ENCODE measurements at regions not wholly inside any gene's neighbourhood (a gene's known extent, or its start where the extent isn't known, plus 50 kb on each side); places are given as distances from the start of the nearest gene placed in this dataset.

DNA sequence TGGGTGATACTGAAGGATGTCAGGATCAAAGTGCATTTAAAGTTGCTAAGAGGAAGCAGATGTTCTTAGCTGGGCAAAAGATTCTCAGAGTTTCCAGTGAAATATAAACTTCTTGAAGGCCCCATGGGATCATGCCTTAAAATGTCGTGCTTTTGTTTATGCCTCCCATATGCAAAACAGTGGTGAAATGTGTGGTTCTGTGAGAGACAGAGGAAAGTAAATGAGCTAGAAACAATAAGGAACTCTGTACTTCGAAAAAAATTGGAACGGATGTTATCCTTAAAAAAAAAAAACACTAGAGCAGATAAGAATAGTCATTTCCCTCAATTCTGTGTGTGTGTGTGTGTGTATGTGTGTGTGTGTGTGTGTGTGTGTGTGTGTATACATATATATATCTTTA lies 497.0 kb upstream of the TBL1XR1 start:
- Histone ChIP-seq H3K27me3 (ENCODE audit: insufficient read depth, low read depth) (no peaks in the 10 kb centered on the region), H3K9me3 (ENCODE audit: insufficient read depth, low read depth) (0 out of 2 replicates have a peak, but pooled peaks cover 7% of the 10 kb centered on the region), H3F3A (ENCODE audit: insufficient read depth, low read depth) (no peaks in the 10 kb centered on the region), H3K4me3 (no peak overlapping the region), H4K20me1 (ENCODE audit: insufficient read depth) (no peaks in the 10 kb centered on the region), H3K79me2 (ENCODE audit: low read depth) (no peaks in the 10 kb centered on the region), H3K9me2 (ENCODE audit: insufficient read depth) (no peaks in the 10 kb centered on the region), H3K4me1 (replicated peaks; ENCODE audit: insufficient read depth) (no peaks in the 10 kb centered on the region), H2AFZ (no peak overlapping the region), H3K4me2 (no peak overlapping the region), H3K27ac (no peak overlapping the region), H3K36me3 (ENCODE audit: low read depth) (no peaks in the 10 kb centered on the region)
- ChIA-PET CTCF (no interaction called here), POLR2A (ENCODE audit: unreplicated experiment) (no interaction called here)
- no peak for TF ChIP-seq EZH2 (IDR thresholded peaks at IDR 0.05; ENCODE audit: low read depth)
- TF ChIP-seq, protein P1, sequence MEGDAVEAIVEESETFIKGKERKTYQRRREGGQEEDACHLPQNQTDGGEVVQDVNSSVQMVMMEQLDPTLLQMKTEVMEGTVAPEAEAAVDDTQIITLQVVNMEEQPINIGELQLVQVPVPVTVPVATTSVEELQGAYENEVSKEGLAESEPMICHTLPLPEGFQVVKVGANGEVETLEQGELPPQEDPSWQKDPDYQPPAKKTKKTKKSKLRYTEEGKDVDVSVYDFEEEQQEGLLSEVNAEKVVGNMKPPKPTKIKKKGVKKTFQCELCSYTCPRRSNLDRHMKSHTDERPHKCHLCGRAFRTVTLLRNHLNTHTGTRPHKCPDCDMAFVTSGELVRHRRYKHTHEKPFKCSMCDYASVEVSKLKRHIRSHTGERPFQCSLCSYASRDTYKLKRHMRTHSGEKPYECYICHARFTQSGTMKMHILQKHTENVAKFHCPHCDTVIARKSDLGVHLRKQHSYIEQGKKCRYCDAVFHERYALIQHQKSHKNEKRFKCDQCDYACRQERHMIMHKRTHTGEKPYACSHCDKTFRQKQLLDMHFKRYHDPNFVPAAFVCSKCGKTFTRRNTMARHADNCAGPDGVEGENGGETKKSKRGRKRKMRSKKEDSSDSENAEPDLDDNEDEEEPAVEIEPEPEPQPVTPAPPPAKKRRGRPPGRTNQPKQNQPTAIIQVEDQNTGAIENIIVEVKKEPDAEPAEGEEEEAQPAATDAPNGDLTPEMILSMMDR (conservative IDR thresholded peaks at IDR 0.05) = no peak
- no peak for DNase-seq
- intact Hi-C loops (cut with micrococcal nuclease; ENCODE audit: unreplicated experiment) = no loop called here
- BruUV-seq (replicated peaks) = no TSS peak

GRCh38 chr3:177694951-177695350 lies 497.7 kb upstream of the TBL1XR1 start:
- POLR2A ChIA-PET (ENCODE audit: unreplicated experiment) = interaction anchor here (0.6 kb wide), 1 partner anchor 16 kb away, joined by 5 read pairs; no protein-coding TSS in a partner anchor
- CTCF ChIA-PET = no interaction called here
- Histone ChIP-seq H3K9me3 (ENCODE audit: insufficient read depth, low read depth) (0 out of 2 replicates have a peak, but pooled peaks cover 7% of the 10 kb centered on the region), H3K79me2 (ENCODE audit: low read depth) (no peaks in the 10 kb centered on the region), H3K4me2 (no peak overlapping the region), H3K4me1 (replicated peaks; ENCODE audit: insufficient read depth) (no peaks in the 10 kb centered on the region), H2AFZ (no peak overlapping the region), H3K9me2 (ENCODE audit: insufficient read depth) (no peaks in the 10 kb centered on the region), H3K4me3 (no peak overlapping the region), H4K20me1 (ENCODE audit: insufficient read depth) (no peaks in the 10 kb centered on the region), H3K27ac (no peak overlapping the region), H3K36me3 (ENCODE audit: low read depth) (no peaks in the 10 kb centered on the region), H3K27me3 (ENCODE audit: insufficient read depth, low read depth) (no peaks in the 10 kb centered on the region), H3F3A (ENCODE audit: insufficient read depth, low read depth) (no peaks in the 10 kb centered on the region)
- no TSS peak for BruUV-seq (replicated peaks)
- DNase-seq = no peak
- no peak for TF ChIP-seq EZH2 (IDR thresholded peaks at IDR 0.05; ENCODE audit: low read depth)
- TF ChIP-seq, protein P1 (conservative IDR thresholded peaks at IDR 0.05) = no peak
- intact Hi-C loops (cut with micrococcal nuclease; ENCODE audit: unreplicated experiment) = no loop called here

DNA sequence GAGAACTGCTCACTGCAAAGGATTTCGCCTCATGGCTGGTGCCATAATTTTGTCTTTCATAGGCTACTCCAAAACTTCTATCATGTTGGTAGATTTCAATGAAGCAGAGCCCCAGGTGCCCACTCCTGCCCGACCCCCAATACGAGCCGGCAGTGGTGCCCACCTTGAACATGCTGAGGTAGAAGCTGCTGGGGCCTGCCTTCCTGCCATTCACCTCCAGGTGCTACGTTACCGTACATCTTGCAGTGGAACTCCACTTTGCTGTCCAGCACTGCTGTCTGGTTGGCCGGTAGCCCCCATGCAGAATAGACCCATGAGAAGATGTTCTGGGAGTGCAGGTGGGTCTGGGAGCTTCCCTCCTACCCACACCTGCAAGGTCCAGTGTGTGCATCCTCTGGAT lies 502.8 kb upstream of the TBL1XR1 start:
- TF ChIP-seq, protein P1 (conservative IDR thresholded peaks at IDR 0.05) = no peak
- TF ChIP-seq EZH2 (IDR thresholded peaks at IDR 0.05; ENCODE audit: low read depth) = no peak

More for the DNA sequence above, 502.8 kb upstream of the TBL1XR1 start:
- no peak overlapping the region for H2AFZ ChIP-seq
- intact Hi-C loops (cut with micrococcal nuclease; ENCODE audit: unreplicated experiment) = no loop called here
- H3F3A ChIP-seq (ENCODE audit: insufficient read depth, low read depth) = no peaks in the 10 kb centered on the region
- no peaks in the 10 kb centered on the region for H3K79me2 ChIP-seq (ENCODE audit: low read depth)
- H3K27me3 ChIP-seq (ENCODE audit: insufficient read depth, low read depth) = no peaks in the 10 kb centered on the region
- no peak overlapping the region for H3K27ac ChIP-seq
- CTCF ChIA-PET = no interaction called here
- no peaks in the 10 kb centered on the region for H3K4me1 ChIP-seq (replicated peaks; ENCODE audit: insufficient read depth)
- POLR2A ChIA-PET (ENCODE audit: unreplicated experiment) = no interaction called here
- H3K9me3 ChIP-seq (ENCODE audit: insufficient read depth, low read depth) = 0 out of 2 replicates have a peak, but pooled peaks cover 7% of the 10 kb centered on the region
- BruUV-seq (replicated peaks) = no TSS peak
- DNase-seq = no peak
- no peak overlapping the region for H3K4me2 ChIP-seq
- H3K36me3 ChIP-seq (ENCODE audit: low read depth) = no peaks in the 10 kb centered on the region
- no peak overlapping the region for H3K4me3 ChIP-seq
- no peaks in the 10 kb centered on the region for H4K20me1 ChIP-seq (ENCODE audit: insufficient read depth)
- H3K9me2 ChIP-seq (ENCODE audit: insufficient read depth) = no peaks in the 10 kb centered on the region

Measured in PC-9 (cell line).